Endodermal cell (in vitro differentiated cells): ENCODE measurements at regions not wholly inside any gene's neighbourhood (a gene's known extent, or its start where the extent isn't known, plus 50 kb on each side); places are given as distances from the start of the nearest gene placed in this dataset.

Experiments
- DNase-seq: peaks from one replicate; pipeline ENCODE4 v3.0.0-alpha.2; 2017
- H3K27ac ChIP-seq: 2 replicates; pipeline ENCODE4 v1.5.1; 2013; ENCODE audit warnings: mild to moderate bottlenecking, low read depth, low read length, moderate library complexity
- H3K27me3 ChIP-seq: 2 replicates; pipeline ENCODE4 v1.6.1; 2013; ENCODE audit warnings: mild to moderate bottlenecking, low read length, moderate library complexity; ENCODE audit not compliant: insufficient read depth, control insufficient read depth, poor library complexity, severe bottlenecking
- H3K36me3 ChIP-seq: 2 replicates; pipeline ENCODE4 v1.7.0; 2013; ENCODE audit warnings: mild to moderate bottlenecking, low read length, moderate library complexity; ENCODE audit not compliant: control insufficient read depth, insufficient read depth
- H3K4me1 ChIP-seq: one replicate; pipeline ENCODE4 v1.7.0; 2013; ENCODE audit warnings: low read length; ENCODE audit not compliant: control insufficient read depth, insufficient read depth
- H3K4me3 ChIP-seq: 2 replicates; pipeline ENCODE4 v1.5.1; 2013; ENCODE audit warnings: mild to moderate bottlenecking, low read length, moderate library complexity
- H3K9ac ChIP-seq: 2 replicates; pipeline ENCODE4 v1.6.1; 2013; ENCODE audit warnings: mild to moderate bottlenecking, low read length, moderate library complexity; ENCODE audit not compliant: poor library complexity, severe bottlenecking; ENCODE audit errors: extremely low read depth
- H3K9me3 ChIP-seq: 2 replicates; pipeline ENCODE4 v1.6.1; 2013; ENCODE audit warnings: mild to moderate bottlenecking, low read length, moderate library complexity; ENCODE audit not compliant: control insufficient read depth
- H3K27ac Mint-ChIP-seq: 2 replicates; pipeline ENCODE4 v1.8.0; 2020; ENCODE audit warnings: mixed read lengths
- H3K27me3 Mint-ChIP-seq: 2 replicates; pipeline ENCODE4 v1.8.0; 2021; ENCODE audit warnings: mild to moderate bottlenecking, mixed read lengths; ENCODE audit not compliant: insufficient read depth
- H3K36me3 Mint-ChIP-seq: 2 replicates; pipeline ENCODE4 v1.8.0; 2020; ENCODE audit warnings: low read depth, mixed read lengths
- H3K4me1 Mint-ChIP-seq: 2 replicates; pipeline ENCODE4 v1.8.0; 2020; ENCODE audit warnings: mixed read lengths
- H3K4me3 Mint-ChIP-seq: 2 replicates; pipeline ENCODE4 v1.8.0; 2020; ENCODE audit warnings: mild to moderate bottlenecking, moderate library complexity, mixed read lengths
- H3K9me3 Mint-ChIP-seq: 2 replicates; pipeline ENCODE4 v1.8.0; 2020; ENCODE audit warnings: mild to moderate bottlenecking, mixed read lengths
- WGBS, 2 experiments: methylation state at CpG; one replicate each; pipeline versions ENCODE4 v1.1.5 to v1.1.7; 2013; ENCODE audit warnings: missing lambda C conversion rate in 2 of 2, mixed read lengths in 1 of 2; ENCODE audit not compliant: insufficient coverage in 1 of 2, insufficient read length in 1 of 2; 5-methylcytosine and 5-hydroxymethylcytosine counted together
- TF ChIP-seq, protein P1 (sequence below): fragments of 200-600 bp; sonication (generic); conservative IDR thresholded peaks from 2 replicates; pipeline ENCODE4 v1.5.0; 2021; ENCODE audit warnings: antibody characterized with exemption, mild to moderate bottlenecking

GRCh38 chr3:191644291-191644690 is 183.3 kb downstream of the PYDC2 start:
- H3K36me3 Mint-ChIP-seq, result peaks cover 4% of the 10 kb centered on the region
- H3K27ac Mint-ChIP-seq, result no peak overlapping the region
- peaks cover 3% of the 10 kb centered on the region for H3K4me1 Mint-ChIP-seq

GRCh38 chr3:191646242-191646641 is 185.3 kb downstream of the PYDC2 start:
- 82 to 97% methylated on average over 3 to 4 of the region's 4 CpGs for WGBS, 2 experiments
- Mint-ChIP-seq H3K27ac (no peak overlapping the region), H3K9me3 (peaks cover 29% of the 10 kb centered on the region), H3K4me1 (peaks cover 3% of the 10 kb centered on the region), H3K4me3 (no peak overlapping the region), H3K36me3 (peaks cover 15% of the 10 kb centered on the region), H3K27me3 (no peaks in the 10 kb centered on the region)
- Histone ChIP-seq H3K9me3 (peaks cover 34% of the 10 kb centered on the region), H3K27me3 (no peaks in the 10 kb centered on the region), H3K27ac (no peak overlapping the region), H3K36me3 (no peaks in the 10 kb centered on the region), H3K9ac (no peak overlapping the region), H3K4me3 (no peak overlapping the region), H3K4me1 (no peaks in the 10 kb centered on the region)
- TF ChIP-seq, protein P1, sequence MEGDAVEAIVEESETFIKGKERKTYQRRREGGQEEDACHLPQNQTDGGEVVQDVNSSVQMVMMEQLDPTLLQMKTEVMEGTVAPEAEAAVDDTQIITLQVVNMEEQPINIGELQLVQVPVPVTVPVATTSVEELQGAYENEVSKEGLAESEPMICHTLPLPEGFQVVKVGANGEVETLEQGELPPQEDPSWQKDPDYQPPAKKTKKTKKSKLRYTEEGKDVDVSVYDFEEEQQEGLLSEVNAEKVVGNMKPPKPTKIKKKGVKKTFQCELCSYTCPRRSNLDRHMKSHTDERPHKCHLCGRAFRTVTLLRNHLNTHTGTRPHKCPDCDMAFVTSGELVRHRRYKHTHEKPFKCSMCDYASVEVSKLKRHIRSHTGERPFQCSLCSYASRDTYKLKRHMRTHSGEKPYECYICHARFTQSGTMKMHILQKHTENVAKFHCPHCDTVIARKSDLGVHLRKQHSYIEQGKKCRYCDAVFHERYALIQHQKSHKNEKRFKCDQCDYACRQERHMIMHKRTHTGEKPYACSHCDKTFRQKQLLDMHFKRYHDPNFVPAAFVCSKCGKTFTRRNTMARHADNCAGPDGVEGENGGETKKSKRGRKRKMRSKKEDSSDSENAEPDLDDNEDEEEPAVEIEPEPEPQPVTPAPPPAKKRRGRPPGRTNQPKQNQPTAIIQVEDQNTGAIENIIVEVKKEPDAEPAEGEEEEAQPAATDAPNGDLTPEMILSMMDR, result no peak
- DNase-seq, result no peak

More at GRCh38 chr3:191644291-191644690, 183.3 kb downstream of the PYDC2 start:
- no peak overlapping the region for H3K27ac ChIP-seq
- no peak overlapping the region for H3K4me3 Mint-ChIP-seq
- WGBS, 2 experiments, result no CpG with 5 or more reads among the region's 2 CpGs
- no peak overlapping the region for H3K9ac ChIP-seq
- H3K4me1 ChIP-seq, result no peaks in the 10 kb centered on the region
- peaks cover 20% of the 10 kb centered on the region for H3K9me3 ChIP-seq
- H3K4me3 ChIP-seq, result no peak overlapping the region
- H3K27me3 ChIP-seq, result no peaks in the 10 kb centered on the region
- H3K36me3 ChIP-seq, result no peaks in the 10 kb centered on the region
- H3K9me3 Mint-ChIP-seq, result peaks cover 18% of the 10 kb centered on the region
- DNase-seq, result no peak
- H3K27me3 Mint-ChIP-seq, result no peaks in the 10 kb centered on the region
- TF ChIP-seq, protein P1, result no peak

GRCh38 chr3:191648787-191649186 is 187.8 kb downstream of the PYDC2 start:
- no peaks in the 10 kb centered on the region for H3K27me3 Mint-ChIP-seq
- no peaks in the 10 kb centered on the region for H3K4me1 ChIP-seq
- H3K9me3 ChIP-seq, result peaks cover 45% of the 10 kb centered on the region
- no peaks in the 10 kb centered on the region for H3K27me3 ChIP-seq
- no peak overlapping the region for H3K4me3 Mint-ChIP-seq
- peaks cover 20% of the 10 kb centered on the region for H3K36me3 Mint-ChIP-seq
- H3K36me3 ChIP-seq, result no peaks in the 10 kb centered on the region
- peaks cover 41% of the 10 kb centered on the region for H3K9me3 Mint-ChIP-seq
- no peak overlapping the region for H3K4me3 ChIP-seq
- H3K4me1 Mint-ChIP-seq, result peaks cover 3% of the 10 kb centered on the region
- TF ChIP-seq, protein P1, result no peak
- no peak overlapping the region for H3K27ac Mint-ChIP-seq
- no peak overlapping the region for H3K9ac ChIP-seq
- H3K27ac ChIP-seq, result no peak overlapping the region
- DNase-seq, result no peak
